ENCODE measurements at regions not wholly inside any gene's neighbourhood (a gene's known extent, or its start where the extent isn't known, plus 50 kb on each side); places are given as distances from the start of the nearest gene placed in this dataset.
A peak's percentile ranks its signal among the peaks of the same experiment; 100 is the strongest.

GRCh38 chr12:125399489-125399888, 334.3 kb downstream of the AACS start:
- no peak overlapping the region for H3K27ac ChIP-seq
- TF ChIP-seq CTCF (conservative IDR thresholded peaks at IDR 0.05) (no peak), ZFX (IDR thresholded peaks at IDR 0.05) (no peak)

- no peak for TF ChIP-seq ZFX (IDR thresholded peaks at IDR 0.05)
- TF ChIP-seq CTCF (conservative IDR thresholded peaks at IDR 0.05), result peak; percentile 76
- no peak overlapping the region for H3K27ac ChIP-seq
Observed at GRCh38 chr12:125402874-125403789, 337.9 kb downstream of the AACS start.

- no peak overlapping the region for H3K27ac ChIP-seq
- TF ChIP-seq CTCF (conservative IDR thresholded peaks at IDR 0.05) (no peak), ZFX (IDR thresholded peaks at IDR 0.05) (no peak)
Observed at GRCh38 chr12:125403843-125404242, 338.6 kb downstream of the AACS start.

- H3K27ac ChIP-seq, result no peak overlapping the region
- TF ChIP-seq CTCF (conservative IDR thresholded peaks at IDR 0.05), result no peak
- TF ChIP-seq ZFX (IDR thresholded peaks at IDR 0.05), result no peak
Observed at GRCh38 chr12:125406131-125406530, 340.9 kb downstream of the AACS start.

GRCh38 chr12:125408718-125409117, 343.5 kb downstream of the AACS start:
- no peak for TF ChIP-seq CTCF (conservative IDR thresholded peaks at IDR 0.05)
- TF ChIP-seq ZFX (IDR thresholded peaks at IDR 0.05), result no peak
- no peak overlapping the region for H3K27ac ChIP-seq

- TF ChIP-seq ZFX (IDR thresholded peaks at IDR 0.05), result no peak
- TF ChIP-seq CTCF (conservative IDR thresholded peaks at IDR 0.05), result no peak
- no peak overlapping the region for H3K27ac ChIP-seq
Observed at GRCh38 chr12:125412506-125412905, 347.3 kb downstream of the AACS start.

- TF ChIP-seq ZFX (IDR thresholded peaks at IDR 0.05), result no peak
- no peak for TF ChIP-seq CTCF (conservative IDR thresholded peaks at IDR 0.05)
- no peak overlapping the region for H3K27ac ChIP-seq
Observed at GRCh38 chr12:125417446-125417845, 352.2 kb downstream of the AACS start.
